Glutamatergic neuron (in vitro differentiated cells): ENCODE measurements at regions not wholly inside any gene's neighbourhood (a gene's known extent, or its start where the extent isn't known, plus 50 kb on each side); places are given as distances from the start of the nearest gene placed in this dataset.

ENCODE experiments used
- DNase-seq: peaks from one replicate; pipeline ENCODE4 v3.0.0; 2022
- H3K27ac Mint-ChIP-seq: one replicate; pipeline ENCODE4 v1.8.0; 2020; ENCODE audit warnings: mild to moderate bottlenecking, mixed read lengths, inconsistent platforms; ENCODE audit not compliant: unreplicated experiment
- H3K27me3 Mint-ChIP-seq: one replicate; pipeline ENCODE4 v1.8.0; 2020; ENCODE audit warnings: mild to moderate bottlenecking, moderate library complexity, mixed read lengths, inconsistent platforms; ENCODE audit not compliant: unreplicated experiment
- H3K36me3 Mint-ChIP-seq: one replicate; pipeline ENCODE4 v1.8.0; 2020; ENCODE audit warnings: mild to moderate bottlenecking, mixed read lengths, inconsistent platforms; ENCODE audit not compliant: unreplicated experiment
- H3K4me1 Mint-ChIP-seq: one replicate; pipeline ENCODE4 v1.8.0; 2020; ENCODE audit warnings: mild to moderate bottlenecking, low read depth, mixed read lengths, inconsistent platforms; ENCODE audit not compliant: unreplicated experiment
- H3K4me3 Mint-ChIP-seq: one replicate; pipeline ENCODE4 v1.8.0; 2020; ENCODE audit warnings: mild to moderate bottlenecking, mixed read lengths, inconsistent platforms; ENCODE audit not compliant: unreplicated experiment
- H3K9me3 Mint-ChIP-seq: one replicate; pipeline ENCODE4 v1.8.0; 2020; ENCODE audit warnings: mild to moderate bottlenecking, moderate library complexity, mixed read lengths, inconsistent platforms; ENCODE audit not compliant: unreplicated experiment
- TF ChIP-seq, protein P1 (sequence below): fragments of 200-600 bp; sonication (generic); IDR thresholded peaks from one replicate; pipeline ENCODE4 v1.5.0; 2021; ENCODE audit not compliant: partially characterized antibody, unreplicated experiment

DNA sequence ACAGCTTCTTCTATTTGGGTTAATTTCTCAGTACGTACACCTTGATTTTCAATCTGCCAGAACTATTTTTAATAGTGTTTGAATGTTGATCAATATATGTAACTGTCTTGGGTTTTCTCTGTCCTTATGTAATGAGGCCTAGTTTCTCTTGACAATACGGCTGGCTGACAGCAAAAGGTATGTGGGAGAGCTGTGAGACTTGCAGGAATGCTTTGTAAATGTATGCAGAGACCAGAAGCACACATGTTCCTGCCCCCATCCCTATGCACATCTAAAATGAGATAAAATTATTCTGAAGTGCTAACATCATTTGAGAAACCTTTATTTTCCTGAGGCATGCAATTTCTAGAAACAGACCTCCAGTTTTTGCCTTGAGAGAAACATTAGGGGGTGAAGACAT, 593.8 kb upstream of the GBE1 start:
- Mint-ChIP-seq H3K9me3 (peaks cover 5% of the 10 kb centered on the region), H3K36me3 (no peaks in the 10 kb centered on the region)
- TF ChIP-seq, protein P1, sequence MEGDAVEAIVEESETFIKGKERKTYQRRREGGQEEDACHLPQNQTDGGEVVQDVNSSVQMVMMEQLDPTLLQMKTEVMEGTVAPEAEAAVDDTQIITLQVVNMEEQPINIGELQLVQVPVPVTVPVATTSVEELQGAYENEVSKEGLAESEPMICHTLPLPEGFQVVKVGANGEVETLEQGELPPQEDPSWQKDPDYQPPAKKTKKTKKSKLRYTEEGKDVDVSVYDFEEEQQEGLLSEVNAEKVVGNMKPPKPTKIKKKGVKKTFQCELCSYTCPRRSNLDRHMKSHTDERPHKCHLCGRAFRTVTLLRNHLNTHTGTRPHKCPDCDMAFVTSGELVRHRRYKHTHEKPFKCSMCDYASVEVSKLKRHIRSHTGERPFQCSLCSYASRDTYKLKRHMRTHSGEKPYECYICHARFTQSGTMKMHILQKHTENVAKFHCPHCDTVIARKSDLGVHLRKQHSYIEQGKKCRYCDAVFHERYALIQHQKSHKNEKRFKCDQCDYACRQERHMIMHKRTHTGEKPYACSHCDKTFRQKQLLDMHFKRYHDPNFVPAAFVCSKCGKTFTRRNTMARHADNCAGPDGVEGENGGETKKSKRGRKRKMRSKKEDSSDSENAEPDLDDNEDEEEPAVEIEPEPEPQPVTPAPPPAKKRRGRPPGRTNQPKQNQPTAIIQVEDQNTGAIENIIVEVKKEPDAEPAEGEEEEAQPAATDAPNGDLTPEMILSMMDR = no peak

DNA sequence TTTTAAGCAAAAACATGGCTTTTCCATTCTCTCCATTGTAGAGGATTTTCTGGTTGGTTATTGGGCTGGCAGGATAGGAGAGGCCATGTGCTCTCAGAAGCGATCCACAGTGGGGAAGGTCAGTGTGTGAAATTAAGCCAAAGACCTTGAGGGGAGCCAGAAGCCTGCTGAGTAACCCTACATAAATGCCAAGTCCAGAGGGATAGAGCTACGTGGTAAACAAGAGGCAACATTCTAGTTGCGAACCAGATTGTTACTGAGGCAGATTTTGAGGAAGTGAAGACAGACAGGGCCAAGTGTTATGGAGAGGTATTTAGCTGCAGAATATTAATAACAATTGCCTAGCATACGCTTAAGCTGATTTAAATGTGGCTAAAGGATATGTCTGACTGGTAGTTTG, 592.8 kb upstream of the GBE1 start:
- Mint-ChIP-seq H3K27ac (no peak overlapping the region), H3K27me3 (no peaks in the 10 kb centered on the region), H3K4me3 (no peak overlapping the region), H3K36me3 (no peaks in the 10 kb centered on the region), H3K9me3 (peaks cover 5% of the 10 kb centered on the region), H3K4me1 (no peaks in the 10 kb centered on the region)
- TF ChIP-seq, protein P1 = no peak
- DNase-seq = no peak

More for the DNA sequence above, 593.8 kb upstream of the GBE1 start:
- peaks cover 1% of the 10 kb centered on the region for H3K4me1 Mint-ChIP-seq
- no peaks in the 10 kb centered on the region for H3K27me3 Mint-ChIP-seq
- DNase-seq = no peak
- no peak overlapping the region for H3K27ac Mint-ChIP-seq
- H3K4me3 Mint-ChIP-seq = no peak overlapping the region

DNA sequence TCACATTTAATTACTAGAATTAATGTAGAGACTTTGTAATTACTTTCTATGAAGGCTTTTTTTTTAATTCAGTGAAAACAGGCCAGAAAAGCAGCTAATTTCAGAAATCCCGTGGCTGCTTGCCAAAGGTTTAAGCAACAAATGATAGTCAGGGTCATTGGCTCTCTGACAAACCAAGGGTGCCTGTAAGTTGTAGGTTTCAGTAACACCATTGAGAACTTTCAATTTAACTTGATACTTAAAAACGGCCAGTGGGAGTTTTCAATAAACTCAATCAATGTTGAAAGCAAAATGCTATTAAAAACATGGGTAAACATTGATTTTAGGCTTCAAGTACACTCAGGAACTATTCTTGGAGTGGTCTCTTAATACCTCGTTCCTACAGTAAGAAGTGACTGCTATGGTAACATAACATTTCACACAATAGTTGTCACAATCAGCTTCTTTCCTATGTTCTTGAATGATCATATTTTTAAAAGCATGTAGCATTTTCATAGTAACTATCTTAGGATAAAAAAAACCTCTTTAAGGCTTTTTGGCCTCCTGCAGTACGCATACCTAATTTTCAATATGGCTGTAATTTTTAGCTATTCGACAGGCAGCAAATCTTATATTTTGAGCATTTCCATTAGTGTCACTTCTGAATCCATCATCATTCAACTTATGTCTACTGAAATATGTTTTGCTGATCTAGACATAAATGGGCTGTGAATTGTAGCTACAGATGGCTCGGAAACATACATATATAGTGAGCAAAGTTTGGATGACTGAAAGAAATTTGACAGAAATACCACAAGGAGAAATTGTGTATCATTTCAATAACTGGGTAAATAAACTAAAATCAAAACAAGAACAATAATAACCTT, 592.1 kb upstream of the GBE1 start:
- no peaks in the 10 kb centered on the region for H3K36me3 Mint-ChIP-seq
- no peaks in the 10 kb centered on the region for H3K27me3 Mint-ChIP-seq
- TF ChIP-seq, protein P1 = no peak
- H3K27ac Mint-ChIP-seq = no peak overlapping the region
- H3K4me1 Mint-ChIP-seq = no peaks in the 10 kb centered on the region
- H3K4me3 Mint-ChIP-seq = no peak overlapping the region
- DNase-seq = no peak
- peaks cover 5% of the 10 kb centered on the region for H3K9me3 Mint-ChIP-seq

DNA sequence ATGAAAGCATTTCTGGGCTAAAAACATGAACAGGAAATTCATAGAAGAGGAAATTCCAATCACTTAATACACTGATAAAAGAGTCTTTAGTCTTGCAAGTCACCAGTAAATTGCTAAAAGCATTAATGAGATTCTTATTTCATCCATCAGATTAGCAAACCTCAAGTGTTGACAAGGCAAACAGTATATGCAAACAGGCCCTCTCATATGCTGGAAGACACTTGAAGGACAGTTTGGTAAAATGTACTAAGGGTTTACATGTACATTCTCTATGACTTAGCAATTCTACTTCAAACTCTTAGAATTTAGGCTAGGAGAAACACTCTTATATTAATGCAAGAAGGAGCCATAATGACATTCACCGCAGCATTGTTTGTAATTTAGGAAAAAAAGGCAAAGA, 586.1 kb upstream of the GBE1 start:
- no peak overlapping the region for H3K27ac Mint-ChIP-seq
- no peaks in the 10 kb centered on the region for H3K27me3 Mint-ChIP-seq
- TF ChIP-seq, protein P1 = no peak
- H3K36me3 Mint-ChIP-seq = no peaks in the 10 kb centered on the region
- no peaks in the 10 kb centered on the region for H3K4me1 Mint-ChIP-seq
- H3K9me3 Mint-ChIP-seq = no peaks in the 10 kb centered on the region
- H3K4me3 Mint-ChIP-seq = no peak overlapping the region
- DNase-seq = no peak

DNA sequence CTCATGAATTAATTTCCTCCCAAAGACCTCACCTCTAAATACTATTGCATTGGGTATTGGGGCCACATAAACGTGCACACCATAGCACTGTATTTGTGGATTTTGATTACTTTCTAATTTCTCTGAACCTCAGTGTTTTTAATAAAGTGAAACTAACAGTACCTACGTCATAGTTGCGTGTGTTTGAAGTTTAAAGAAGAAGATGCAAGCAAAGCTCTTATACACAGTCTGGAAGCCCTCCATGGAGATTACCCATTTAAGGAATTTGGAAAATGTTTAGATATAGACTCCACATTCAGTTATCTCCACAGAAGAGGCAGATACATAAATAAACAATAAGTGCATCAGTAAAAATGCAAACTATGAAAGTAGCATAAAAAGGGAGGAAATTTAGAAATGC, 581.1 kb upstream of the GBE1 start:
- H3K4me1 Mint-ChIP-seq = no peaks in the 10 kb centered on the region
- H3K4me3 Mint-ChIP-seq = no peak overlapping the region
- no peaks in the 10 kb centered on the region for H3K27me3 Mint-ChIP-seq

More for the DNA sequence above, 581.1 kb upstream of the GBE1 start:
- no peak for DNase-seq
- Mint-ChIP-seq H3K9me3 (no peaks in the 10 kb centered on the region), H3K36me3 (no peaks in the 10 kb centered on the region), H3K27ac (no peak overlapping the region)
- TF ChIP-seq, protein P1 = no peak
